Type B pancreatic cell (in vitro differentiated cells): ENCODE measurements at regions not wholly inside any gene's neighbourhood (a gene's known extent, or its start where the extent isn't known, plus 50 kb on each side); places are given as distances from the start of the nearest gene placed in this dataset.

Experiments
- DNase-seq: peaks from one replicate; pipeline ENCODE4 v3.0.0; 2021; ENCODE audit warnings: mixed read lengths; ENCODE audit not compliant: unreplicated experiment; ENCODE audit errors: extremely low spot score
- H3K27ac Mint-ChIP-seq: 2 replicates; pipeline ENCODE4 v1.8.0; 2021; ENCODE audit warnings: mild to moderate bottlenecking, mixed read lengths
- H3K27me3 Mint-ChIP-seq: 2 replicates; pipeline ENCODE4 v1.8.0; 2021; ENCODE audit warnings: mixed read lengths
- H3K36me3 Mint-ChIP-seq: 2 replicates; pipeline ENCODE4 v1.8.0; 2021; ENCODE audit warnings: mixed read lengths
- H3K4me1 Mint-ChIP-seq: one replicate; pipeline ENCODE4 v1.8.0; 2021; ENCODE audit warnings: mixed read lengths; ENCODE audit not compliant: unreplicated experiment
- H3K4me3 Mint-ChIP-seq: 2 replicates; pipeline ENCODE4 v1.8.0; 2021; ENCODE audit warnings: mild to moderate bottlenecking, mixed read lengths
- H3K9me3 Mint-ChIP-seq: 2 replicates; pipeline ENCODE4 v1.8.0; 2021; ENCODE audit warnings: mixed read lengths
- TF ChIP-seq, protein P1 (sequence below): fragments of 200-600 bp; sonication (generic); conservative IDR thresholded peaks from 2 replicates; pipeline ENCODE4 v1.5.0; 2021; ENCODE audit warnings: antibody characterized with exemption, mild to moderate bottlenecking

DNA sequence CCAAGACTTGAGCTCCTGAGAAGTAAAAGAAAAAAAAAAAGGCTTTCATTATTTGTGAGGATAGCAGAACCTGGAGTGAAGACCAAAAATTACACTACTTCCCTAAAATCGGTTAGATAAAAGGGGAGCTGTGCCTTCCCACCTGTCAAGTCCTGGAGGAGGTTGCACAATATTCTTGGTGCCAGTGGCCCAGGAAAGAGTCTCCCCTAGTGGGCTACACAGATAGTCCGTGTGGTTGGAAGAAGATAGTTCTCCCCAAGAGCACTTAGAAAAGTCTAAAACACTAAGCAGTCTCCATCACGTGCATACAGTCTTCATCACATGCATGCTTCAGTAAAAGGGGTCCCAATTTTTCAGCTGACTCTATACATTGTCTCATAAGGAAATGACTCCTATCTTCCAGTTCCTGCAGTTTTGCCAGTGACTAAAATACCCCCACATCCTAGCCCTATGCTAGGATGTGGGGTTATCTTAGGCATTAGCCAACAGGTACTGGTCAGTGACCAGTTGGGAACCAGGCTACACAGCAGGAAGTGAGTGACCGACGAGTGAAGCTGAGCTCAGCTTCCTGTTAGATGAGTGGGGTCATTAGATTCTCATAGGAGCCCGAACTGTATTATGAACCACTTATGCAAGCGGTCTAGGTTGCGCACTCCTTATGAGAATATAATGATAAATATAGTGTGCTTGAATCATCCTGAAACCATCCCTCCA is 199.5 kb upstream of the FAM83B start:
- Mint-ChIP-seq H3K4me3 (no peak overlapping the region), H3K9me3 (no peaks in the 10 kb centered on the region), H3K4me1 (no peaks in the 10 kb centered on the region), H3K27ac (no peak overlapping the region), H3K27me3 (no peaks in the 10 kb centered on the region), H3K36me3 (no peaks in the 10 kb centered on the region)
- DNase-seq: no peak
- TF ChIP-seq, protein P1, sequence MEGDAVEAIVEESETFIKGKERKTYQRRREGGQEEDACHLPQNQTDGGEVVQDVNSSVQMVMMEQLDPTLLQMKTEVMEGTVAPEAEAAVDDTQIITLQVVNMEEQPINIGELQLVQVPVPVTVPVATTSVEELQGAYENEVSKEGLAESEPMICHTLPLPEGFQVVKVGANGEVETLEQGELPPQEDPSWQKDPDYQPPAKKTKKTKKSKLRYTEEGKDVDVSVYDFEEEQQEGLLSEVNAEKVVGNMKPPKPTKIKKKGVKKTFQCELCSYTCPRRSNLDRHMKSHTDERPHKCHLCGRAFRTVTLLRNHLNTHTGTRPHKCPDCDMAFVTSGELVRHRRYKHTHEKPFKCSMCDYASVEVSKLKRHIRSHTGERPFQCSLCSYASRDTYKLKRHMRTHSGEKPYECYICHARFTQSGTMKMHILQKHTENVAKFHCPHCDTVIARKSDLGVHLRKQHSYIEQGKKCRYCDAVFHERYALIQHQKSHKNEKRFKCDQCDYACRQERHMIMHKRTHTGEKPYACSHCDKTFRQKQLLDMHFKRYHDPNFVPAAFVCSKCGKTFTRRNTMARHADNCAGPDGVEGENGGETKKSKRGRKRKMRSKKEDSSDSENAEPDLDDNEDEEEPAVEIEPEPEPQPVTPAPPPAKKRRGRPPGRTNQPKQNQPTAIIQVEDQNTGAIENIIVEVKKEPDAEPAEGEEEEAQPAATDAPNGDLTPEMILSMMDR: no peak

DNA sequence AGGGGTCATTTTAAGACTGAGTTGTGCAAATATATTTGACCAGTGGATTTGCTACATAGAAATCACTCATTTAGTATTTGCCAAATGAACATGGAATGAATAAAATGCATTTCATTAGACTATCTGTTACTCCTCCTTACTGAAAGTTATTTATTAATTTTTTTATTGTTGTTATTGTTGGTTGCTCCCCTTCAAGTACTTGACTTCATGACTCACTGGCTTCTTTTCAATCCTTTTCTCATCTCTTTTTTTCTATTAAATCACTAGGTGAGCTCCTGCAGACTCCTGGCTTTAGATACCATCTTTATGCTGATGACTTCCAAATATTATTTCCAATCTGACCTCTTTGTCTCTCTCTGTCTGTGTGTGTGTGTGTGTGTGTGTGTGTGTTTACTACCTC is 192.2 kb upstream of the FAM83B start:
- Mint-ChIP-seq H3K27ac (no peak overlapping the region), H3K4me3 (no peak overlapping the region), H3K4me1 (no peaks in the 10 kb centered on the region), H3K27me3 (no peaks in the 10 kb centered on the region), H3K36me3 (no peaks in the 10 kb centered on the region), H3K9me3 (no peaks in the 10 kb centered on the region)
- DNase-seq: no peak
- TF ChIP-seq, protein P1: no peak

DNA sequence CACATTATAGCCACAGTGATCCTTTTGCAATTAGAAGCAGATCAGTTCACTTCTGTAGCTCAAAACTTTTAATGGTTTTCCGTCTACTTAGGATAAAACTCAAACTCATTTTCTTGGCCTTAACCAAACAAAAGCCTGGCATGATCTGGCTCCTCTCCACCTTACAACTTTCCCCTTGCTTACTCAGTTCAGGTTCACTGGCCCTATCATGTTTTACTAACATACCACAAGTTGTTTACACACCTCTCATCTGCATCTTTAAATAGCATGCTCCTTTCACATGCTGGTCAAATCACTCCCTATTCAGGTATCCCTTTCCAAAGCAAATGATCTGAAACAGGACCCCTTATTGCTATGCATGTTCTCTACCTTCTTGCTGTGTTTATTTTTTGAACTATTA is 191.4 kb upstream of the FAM83B start:
- H3K27me3 Mint-ChIP-seq: no peaks in the 10 kb centered on the region
- TF ChIP-seq, protein P1: no peak
- H3K9me3 Mint-ChIP-seq: no peaks in the 10 kb centered on the region
- H3K4me1 Mint-ChIP-seq: no peaks in the 10 kb centered on the region
- no peak overlapping the region for H3K4me3 Mint-ChIP-seq
- DNase-seq: no peak
- no peaks in the 10 kb centered on the region for H3K36me3 Mint-ChIP-seq
- H3K27ac Mint-ChIP-seq: no peak overlapping the region

DNA sequence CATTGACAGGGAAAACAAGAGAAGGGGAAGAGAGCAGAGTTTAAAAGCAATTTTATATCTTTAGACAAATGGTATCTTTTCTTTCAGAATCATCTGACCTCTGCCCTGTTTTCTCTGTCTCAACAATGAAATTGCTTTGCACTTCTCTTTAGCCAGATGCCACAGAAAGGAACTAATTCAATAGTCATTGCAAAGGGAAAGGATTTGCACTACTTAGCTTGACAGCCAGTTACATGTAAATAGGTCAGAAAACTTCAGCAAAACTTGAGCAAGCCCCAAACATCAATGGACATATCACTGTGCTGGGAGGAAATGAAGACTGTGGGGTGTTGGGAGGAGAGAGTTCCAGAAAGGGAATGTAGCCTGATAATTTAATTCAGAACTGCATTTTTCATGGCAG is 181.3 kb upstream of the FAM83B start:
- H3K27ac Mint-ChIP-seq: no peak overlapping the region
- TF ChIP-seq, protein P1: no peak
- DNase-seq: no peak
- peaks cover 4% of the 10 kb centered on the region for H3K9me3 Mint-ChIP-seq
- H3K27me3 Mint-ChIP-seq: no peaks in the 10 kb centered on the region
- no peak overlapping the region for H3K4me3 Mint-ChIP-seq
- peaks cover 5% of the 10 kb centered on the region for H3K4me1 Mint-ChIP-seq
- H3K36me3 Mint-ChIP-seq: no peaks in the 10 kb centered on the region

DNA sequence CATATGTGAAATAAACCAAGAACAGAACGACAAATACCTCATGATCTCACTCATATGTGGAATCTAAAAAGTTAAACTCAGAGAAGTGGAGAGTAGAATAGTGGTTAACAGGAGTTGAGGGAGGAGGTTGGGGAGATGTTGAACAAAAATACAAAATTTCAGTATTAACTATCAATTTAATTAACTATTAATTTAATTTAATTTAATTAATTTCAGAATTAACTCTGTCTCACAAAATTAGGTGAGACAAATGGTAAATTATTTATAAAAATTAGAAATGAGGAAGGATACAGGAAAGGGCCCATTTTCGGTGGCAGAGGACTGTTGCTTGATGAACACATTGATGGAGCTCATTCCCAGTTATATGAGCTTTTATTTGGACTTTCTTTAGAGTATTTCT is 166.0 kb upstream of the FAM83B start:
- Mint-ChIP-seq H3K27me3 (no peaks in the 10 kb centered on the region), H3K4me3 (no peak overlapping the region), H3K4me1 (no peaks in the 10 kb centered on the region), H3K9me3 (no peaks in the 10 kb centered on the region), H3K27ac (no peak overlapping the region), H3K36me3 (no peaks in the 10 kb centered on the region)
- no peak for DNase-seq
- TF ChIP-seq, protein P1: no peak
